HCT116 (cell line): ENCODE measurements at regions not wholly inside any gene's neighbourhood (a gene's known extent, or its start where the extent isn't known, plus 50 kb on each side); places are given as distances from the start of the nearest gene placed in this dataset.

Experiments
- ATAC-seq: fragments of 200-7000 bp; cut with Tn5 transposase; 2 replicates; pipeline ENCODE4 v1.9.1; 2020; ENCODE audit warnings: mild to moderate bottlenecking, moderate library complexity
- BruUV-seq: library from RNA; stranded (reverse); fragments of 400-500 nt; replicated peaks from 2 replicates; lab custom pipeline; 2021; lab: Mats Ljungman, UMichigan
- CTCF ChIA-PET: fragments of 300-600 bp; sonication (Branson Sonifier 250); formaldehyde crosslinking; loops from one replicate; lab custom pipeline; 2021; ENCODE audit warnings: antibody characterized with exemption; lab: Charles Lee
- POLR2A ChIA-PET: fragments of 300-600, 350-600 bp; sonication (Branson Sonifier 250); formaldehyde crosslinking; loops from one replicate; lab custom pipeline; 2021; ENCODE audit warnings: antibody characterized with exemption; lab: Charles Lee
- RAD21 ChIA-PET, 2 experiments: fragments of 300-600 bp; sonication (Branson Sonifier 250); formaldehyde crosslinking; loops; one replicate each; lab custom pipeline; 2023; ENCODE audit warnings: low total read pairs in 2 of 2; ENCODE audit not compliant: uncharacterized antibody in 2 of 2, unreplicated experiment in 2 of 2, low non-redundant PET in 1 of 2; lab: Charles Lee
- DNase-seq: peaks from one replicate; pipeline ENCODE4 v3.0.0-alpha.2; 2010; ENCODE audit warnings: low read depth, low spot score
- H2AFZ ChIP-seq: fragments of 200-600 bp; shearing (Covaris generic), sonication (generic); 2 replicates; pipeline ENCODE4 v1.6.1; 2017; ENCODE audit warnings: low read depth, mixed run types, mixed read lengths, antibody characterized with exemption, low read length; ENCODE audit not compliant: poor library complexity, severe bottlenecking
- H3K27ac ChIP-seq: 2 replicates; pipeline ENCODE4 v1.5.1; 2012; ENCODE audit warnings: low read depth, low read length
- H3K27me3 ChIP-seq: fragments of 200-600 bp; sonication (generic); 2 replicates; pipeline ENCODE4 v1.6.1; 2016; ENCODE audit warnings: mixed run types, low read length, mixed read lengths; ENCODE audit not compliant: insufficient read depth
- H3K36me3 ChIP-seq, 2 experiments: fragments of 200-500 bp in 1 of 2; fragments of 200-600 bp in 1 of 2; sonication (Bioruptor generic) in 1 of 2; sonication (generic) in 1 of 2; 2 replicates each; pipeline versions ENCODE4 v1.5.1 to v1.6.1; 2014 to 2016; ENCODE audit warnings: low read length in 2 of 2, inconsistent platforms in 1 of 2, mixed read lengths in 1 of 2, mixed run types in 1 of 2; ENCODE audit not compliant: insufficient read depth in 2 of 2, control insufficient read depth in 1 of 2
- H3K4me1 ChIP-seq, 2 experiments: fragments of 200-600 bp in 1 of 2; sonication (generic) in 1 of 2; 2 replicates each; pipeline versions ENCODE4 v1.5.1 to v1.6.1; 2012 to 2017; ENCODE audit warnings: low read length in 2 of 2, inconsistent platforms in 1 of 2, mild to moderate bottlenecking in 1 of 2, mixed read lengths in 1 of 2, mixed run types in 1 of 2, moderate library complexity in 1 of 2; ENCODE audit not compliant: insufficient read depth in 2 of 2, control insufficient read depth in 1 of 2
- H3K4me2 ChIP-seq: fragments of 200-600 bp; sonication (generic); 2 replicates; pipeline ENCODE4 v1.6.1; 2017; ENCODE audit warnings: mixed run types, low read length, mixed read lengths
- H3K4me3 ChIP-seq, 2 experiments: fragments of 200-600 bp in 1 of 2; sonication (generic) in 1 of 2; replicated peaks in 1 of 2; 2 replicates each; pipeline ENCODE4 v1.5.1; 2011 to 2016; ENCODE audit warnings: low read length in 2 of 2, control low read depth in 1 of 2, low read depth in 1 of 2, mild to moderate bottlenecking in 1 of 2, mixed read lengths in 1 of 2, mixed run types in 1 of 2
- H3K79me2 ChIP-seq: fragments of 200-600 bp; sonication (generic); 2 replicates; pipeline ENCODE4 v1.6.1; 2017; ENCODE audit warnings: mild to moderate bottlenecking, mixed run types, low read length, moderate library complexity, mixed read lengths; ENCODE audit not compliant: insufficient read depth
- H3K9ac ChIP-seq: fragments of 200-600 bp; sonication (generic); 2 replicates; pipeline ENCODE4 v1.6.1; 2016; ENCODE audit warnings: low read length, mixed read lengths
- H3K9me2 ChIP-seq: fragments of 200-600 bp; sonication (generic), shearing (Covaris generic); 2 replicates; pipeline ENCODE4 v1.6.1; 2017; ENCODE audit warnings: mixed run types, mild to moderate bottlenecking, moderate library complexity; ENCODE audit not compliant: insufficient read depth
- H3K9me3 ChIP-seq, 2 experiments: fragments of 200-500 bp in 1 of 2; fragments of 200-600 bp in 1 of 2; sonication (Bioruptor generic) in 1 of 2; sonication (generic) in 1 of 2; 2 replicates each; pipeline ENCODE4 v1.6.1; 2014 to 2017; ENCODE audit warnings: low read length in 2 of 2, mixed read lengths in 2 of 2, inconsistent platforms in 1 of 2, low read depth in 1 of 2, mild to moderate bottlenecking in 1 of 2, mixed run types in 1 of 2, moderate library complexity in 1 of 2; ENCODE audit not compliant: control insufficient read depth in 1 of 2, insufficient read depth in 1 of 2
- H4K20me1 ChIP-seq: fragments of 200-600 bp; sonication (generic), shearing (Covaris generic); 2 replicates; pipeline ENCODE4 v1.6.1; 2017; ENCODE audit warnings: mixed run types, mild to moderate bottlenecking, moderate library complexity; ENCODE audit not compliant: insufficient read depth
- ATF3 ChIP-seq: IDR thresholded peaks from 2 replicates; pipeline ENCODE4 v1.6.1; 2012
- CEBPB ChIP-seq: IDR thresholded peaks from 2 replicates; pipeline ENCODE4 v1.6.1; 2012; ENCODE audit warnings: low read depth
- CTCF ChIP-seq, 3 experiments: fragments of 200-600 bp in 1 of 3; sonication (generic) in 1 of 3; IDR thresholded peaks in 2 of 3; conservative IDR thresholded peaks in 1 of 3; 2 replicates each; pipeline ENCODE4 v1.5.1; 2012 to 2017; ENCODE audit warnings: low read depth in 2 of 3, low read length in 2 of 3, antibody characterized with exemption in 1 of 3, borderline replicate concordance in 1 of 3, control low read depth in 1 of 3, mild to moderate bottlenecking in 1 of 3, mixed read lengths in 1 of 3, mixed run types in 1 of 3, moderate library complexity in 1 of 3; ENCODE audit not compliant: insufficient read depth in 1 of 3
- ELF1 ChIP-seq: IDR thresholded peaks from 2 replicates; pipeline ENCODE4 v1.6.1; 2012; ENCODE audit warnings: low read depth, borderline replicate concordance
- EZH2 ChIP-seq: fragments of 200-600 bp; sonication (generic); IDR thresholded peaks from 2 replicates; pipeline ENCODE4 v1.6.1; 2017; ENCODE audit warnings: antibody characterized with exemption, mixed run types
- EZH2phosphoT487 ChIP-seq: fragments of 200-600 bp; IDR thresholded peaks from 2 replicates; pipeline ENCODE4 v1.6.1; 2018; ENCODE audit warnings: antibody characterized with exemption, borderline replicate concordance
- REST ChIP-seq: IDR thresholded peaks from 2 replicates; pipeline ENCODE4 v1.6.1; 2012; ENCODE audit warnings: low read depth
- SP1 ChIP-seq: IDR thresholded peaks from 2 replicates; pipeline ENCODE4 v1.6.1; 2012; ENCODE audit warnings: low read depth
- TCF7L2 ChIP-seq: IDR thresholded peaks from 2 replicates; pipeline ENCODE4 v1.7.0; 2011; ENCODE audit warnings: borderline replicate concordance, inconsistent platforms; ENCODE audit not compliant: insufficient read depth, insufficient read length; ENCODE audit errors: extremely low read depth
- YY1 ChIP-seq: IDR thresholded peaks from 2 replicates; pipeline ENCODE4 v1.6.1; 2011; ENCODE audit warnings: low read length, low read depth, moderate library complexity, mild to moderate bottlenecking; ENCODE audit not compliant: insufficient replicate concordance; ENCODE audit errors: extremely low read depth
- ZBTB33 ChIP-seq: IDR thresholded peaks from 2 replicates; pipeline ENCODE4 v1.6.1; 2011; ENCODE audit warnings: mild to moderate bottlenecking, low read length, moderate library complexity; ENCODE audit not compliant: insufficient replicate concordance; ENCODE audit errors: extremely low read depth
- intact Hi-C: fragments of 100-400 bp; cut with micrococcal nuclease; formaldehyde crosslinking; loops from 2 replicates; pipeline ENCODE4 v1.10.0; 2022

GRCh38 chr18:41059126-41059415 is 896.0 kb upstream of the PIK3C3 start (continued):
- TF ChIP-seq REST, result no peak
- no peak for TF ChIP-seq CEBPB
- no peak for TF ChIP-seq TCF7L2
- no peak for TF ChIP-seq YY1

- H3K27ac ChIP-seq, result no peak overlapping the region
- no peaks in the 10 kb centered on the region for H3K27me3 ChIP-seq
- H3K79me2 ChIP-seq, result no peaks in the 10 kb centered on the region
- intact Hi-C loops, result no loop called here
- no peaks in the 10 kb centered on the region for H3K36me3 ChIP-seq
- TF ChIP-seq SP1 (no peak), CTCF (IDR thresholded peaks at IDR 0.05 in 2 of 3, conservative IDR thresholded peaks at IDR 0.05 in 1 of 3; ENCODE audit: borderline replicate concordance in 1 of 3, insufficient read depth in 1 of 3, low read depth in 2 of 3, low read length in 2 of 3) (no peak), ATF3 (no peak), ELF1 (no peak), ZBTB33 (no peak), EZH2 (no peak), EZH2phosphoT487 (no peak)
- TF ChIP-seq, all 23 proteins: peak for 0
- Histone ChIP-seq H3K4me2 (no peak overlapping the region), H3K9me3 (peaks cover 0 to 16% of the 10 kb centered on the region in 2 experiments; a peak in 2 of 4 replicates), H2AFZ (no peak overlapping the region), H3K9me2 (no peaks in the 10 kb centered on the region), H3K4me3 (no peak overlapping the region), H3K4me1 (no peaks in the 10 kb centered on the region), H3K9ac (no peak overlapping the region), H4K20me1 (no peaks in the 10 kb centered on the region)
- no peak for DNase-seq
- ChIA-PET POLR2A (no interaction called here), RAD21 (no interaction called here), CTCF (no interaction called here)
- ATAC-seq, result no peak
- no TSS peak for BruUV-seq
These were observed 896.5 kb upstream of the PIK3C3 start for GRCh38 chr18:41058351-41059125.
